HG03520 (cell line): ENCODE measurements at regions not wholly inside any gene's neighbourhood (a gene's known extent, or its start where the extent isn't known, plus 50 kb on each side); places are given as distances from the start of the nearest gene placed in this dataset.

ENCODE experiments used
- ATAC-seq: cut with Tn5 transposase; IDR thresholded peaks from one replicate; pipeline ENCODE4 v1.9.1; 2021; ENCODE audit warnings: mild to moderate bottlenecking, moderate library complexity; ENCODE audit not compliant: unreplicated experiment

DNA sequence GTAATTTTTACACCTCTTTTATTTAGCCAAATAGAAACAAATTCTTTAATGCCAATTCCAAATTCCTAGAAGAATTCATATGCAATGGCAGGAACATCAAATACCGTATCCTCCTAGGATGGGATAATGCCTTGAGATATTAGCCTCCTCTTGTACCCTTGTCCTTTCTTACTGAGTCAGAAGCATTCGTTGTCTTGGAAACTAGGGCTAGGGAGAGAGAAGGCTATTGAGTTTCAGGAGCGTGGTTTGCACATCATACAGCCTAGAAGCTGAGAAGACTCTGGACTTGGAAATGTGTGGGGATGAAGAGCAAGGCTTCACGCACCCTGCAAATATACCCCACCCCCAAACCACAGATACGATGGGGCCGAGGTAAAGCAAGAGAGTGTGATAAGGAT is 300.7 kb downstream of the SP3 start:
- no peak for ATAC-seq

DNA sequence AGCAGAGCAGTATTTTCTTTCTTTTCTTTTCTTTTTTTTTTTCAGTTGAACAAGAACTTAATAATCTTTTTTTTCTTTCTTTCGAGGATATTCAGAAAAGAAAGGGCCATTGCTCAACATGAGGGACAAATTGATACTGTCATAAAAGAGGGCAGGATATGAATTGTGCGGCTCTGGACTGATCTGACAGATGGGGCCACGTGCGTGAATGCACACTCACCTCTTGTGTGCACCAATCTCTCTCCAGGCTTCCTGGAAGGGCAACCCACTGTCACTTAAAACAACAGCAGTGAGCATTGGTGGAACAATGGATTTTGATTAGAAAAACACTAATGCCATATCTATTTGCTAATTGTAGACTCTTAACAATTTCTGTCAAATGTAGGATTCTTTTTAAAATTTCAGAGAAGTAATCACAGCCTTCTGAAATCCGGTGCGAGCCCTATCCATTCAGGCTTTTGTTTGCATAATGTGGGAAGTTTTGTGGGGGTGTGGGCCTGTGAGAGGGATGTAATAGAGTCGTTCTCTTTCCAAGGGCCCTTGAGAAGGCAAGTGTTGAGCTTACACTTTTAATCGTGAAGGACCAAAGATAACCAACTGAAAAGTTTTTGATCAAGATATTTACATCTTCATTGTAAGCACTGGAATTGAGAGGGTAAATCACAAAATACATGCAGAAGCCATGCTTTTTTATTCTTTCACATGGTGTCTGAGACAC is 298.8 kb downstream of the SP3 start:
- ATAC-seq = no peak

DNA sequence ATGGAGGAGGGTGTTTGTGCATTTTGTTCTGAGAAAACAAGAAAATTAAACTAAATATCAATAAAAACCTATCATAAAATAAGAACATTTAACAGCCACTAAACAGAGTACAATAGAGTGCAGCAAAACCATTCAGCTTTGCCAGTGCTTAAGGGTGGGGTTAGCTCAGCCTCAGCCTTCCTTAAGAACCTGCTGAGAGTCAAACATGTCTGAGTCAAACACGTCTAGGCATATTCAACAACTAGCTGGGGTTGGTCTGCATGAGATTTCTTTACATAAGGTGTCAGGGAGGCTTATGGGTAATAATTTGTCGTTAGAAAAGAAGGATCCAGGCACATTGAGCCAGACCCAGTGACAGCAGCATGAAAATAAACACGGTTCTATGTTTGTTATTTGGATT is 298.2 kb downstream of the SP3 start:
- no peak for ATAC-seq

DNA sequence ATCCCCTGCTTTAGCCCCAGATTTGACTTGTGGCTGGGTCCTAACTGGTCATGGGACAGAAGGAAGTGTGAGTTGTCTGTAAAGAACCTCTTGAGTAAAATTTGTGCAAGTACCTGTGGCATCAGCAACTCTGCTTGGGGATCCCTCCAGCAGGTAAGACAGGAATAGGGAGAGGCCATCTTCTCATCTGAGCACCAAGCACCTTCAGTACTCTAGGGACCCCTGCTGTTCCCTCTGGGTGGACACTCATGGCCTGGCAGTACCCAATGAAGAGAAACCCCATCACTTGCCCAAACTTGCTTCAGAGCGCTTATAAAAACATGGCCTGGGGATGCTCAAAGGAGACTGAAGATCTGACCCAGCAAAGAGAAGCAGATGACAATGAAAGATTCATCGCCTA is 297.8 kb downstream of the SP3 start:
- no peak for ATAC-seq

DNA sequence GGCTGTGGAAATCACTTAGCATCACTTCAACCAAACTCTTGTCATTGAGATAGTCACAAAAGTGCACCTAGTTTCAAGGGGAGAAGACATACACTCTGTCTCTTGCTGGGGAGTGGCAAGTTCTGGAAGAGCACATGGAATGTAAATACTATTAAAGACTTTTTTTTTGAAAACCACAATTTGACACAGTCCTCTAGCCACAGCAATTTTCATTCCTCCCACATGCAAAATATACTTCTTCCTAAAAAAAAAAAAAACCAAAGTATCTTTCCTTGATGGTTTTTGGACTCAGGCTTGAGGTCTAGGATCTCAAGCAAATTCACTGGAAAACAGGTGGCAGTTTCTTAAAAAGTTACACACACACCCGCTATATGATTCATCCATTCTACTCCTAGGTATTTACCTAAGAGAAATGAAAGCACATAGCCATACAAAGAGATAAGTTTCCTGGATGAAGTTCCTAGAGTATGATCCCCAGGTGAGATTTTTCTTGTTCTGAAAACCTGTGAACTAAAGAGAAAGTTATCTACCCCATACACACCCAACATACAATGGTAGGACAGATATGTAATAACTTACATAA is 295.8 kb downstream of the SP3 start:
- no peak for ATAC-seq

DNA sequence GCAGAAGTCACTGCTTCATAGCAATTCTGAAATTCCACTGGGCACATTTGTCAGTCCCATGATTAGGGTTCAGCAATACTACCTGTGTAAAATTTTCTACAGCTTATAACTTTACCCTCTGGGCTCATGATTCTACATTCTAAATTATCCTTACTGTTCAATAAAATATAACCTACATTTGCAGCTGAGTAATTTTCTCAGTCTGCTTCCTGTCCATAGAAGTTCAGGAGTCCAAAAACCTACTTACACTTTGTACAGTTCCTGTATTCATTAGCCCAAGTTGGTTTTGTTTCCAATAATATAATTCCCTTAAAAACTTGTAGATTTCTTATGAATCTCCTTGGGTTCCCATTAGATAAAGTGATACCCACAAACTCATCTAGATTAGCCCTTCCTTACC is 295.3 kb downstream of the SP3 start:
- ATAC-seq = no peak

DNA sequence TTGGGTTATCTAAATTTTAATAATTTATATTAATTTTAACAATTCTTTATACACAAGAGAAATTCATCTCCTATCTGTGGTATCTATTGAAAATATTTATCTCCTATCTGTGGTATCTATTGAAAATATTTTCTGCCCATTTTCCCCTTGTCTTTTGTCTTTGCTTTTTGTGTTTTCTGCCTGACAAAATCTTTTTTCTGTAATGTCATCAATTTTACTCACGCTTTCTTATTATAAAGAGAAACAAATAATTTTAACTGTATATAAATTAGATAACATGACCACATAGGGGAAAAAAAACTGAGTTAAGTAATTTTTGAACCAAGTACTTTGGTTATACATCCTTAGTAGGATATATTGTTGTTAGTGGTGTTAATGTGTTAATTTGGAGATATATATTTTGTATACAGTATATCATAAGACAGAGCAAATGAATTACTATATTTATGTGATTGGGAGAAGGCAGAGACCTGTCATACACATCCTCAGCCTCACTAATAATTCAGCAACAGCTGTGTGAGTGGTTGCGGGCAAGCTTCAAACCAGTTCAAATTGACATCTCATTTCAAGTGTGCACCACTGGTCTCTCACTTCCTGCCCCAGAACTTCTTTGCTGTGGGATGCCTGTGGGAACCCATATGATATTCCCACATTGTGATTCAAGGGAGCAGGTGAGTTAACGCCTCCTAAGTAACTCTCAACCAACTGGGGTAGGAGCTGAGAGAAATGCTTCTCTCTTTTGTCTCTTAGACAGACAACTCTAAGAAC is 292.4 kb downstream of the SP3 start:
- no peak for ATAC-seq

DNA sequence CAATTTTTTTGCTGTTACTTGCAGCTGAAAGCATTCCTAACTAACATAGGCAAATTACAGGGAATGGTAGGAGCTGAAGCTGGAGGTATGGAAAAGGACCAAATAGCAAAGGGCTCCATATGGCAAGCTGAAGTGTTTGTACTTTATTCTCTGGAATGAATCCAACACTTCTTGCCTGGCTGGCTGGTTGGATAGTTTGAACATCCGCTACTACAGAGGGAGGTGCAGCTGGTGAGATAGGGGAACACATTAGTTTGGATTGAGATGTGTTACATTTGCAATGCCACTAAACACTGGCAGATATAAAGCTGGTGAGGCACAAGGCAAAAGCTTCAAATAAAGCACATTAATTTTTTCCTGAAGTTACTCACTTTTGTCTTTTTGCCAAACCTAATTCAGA is 291.5 kb downstream of the SP3 start:
- ATAC-seq = no peak

DNA sequence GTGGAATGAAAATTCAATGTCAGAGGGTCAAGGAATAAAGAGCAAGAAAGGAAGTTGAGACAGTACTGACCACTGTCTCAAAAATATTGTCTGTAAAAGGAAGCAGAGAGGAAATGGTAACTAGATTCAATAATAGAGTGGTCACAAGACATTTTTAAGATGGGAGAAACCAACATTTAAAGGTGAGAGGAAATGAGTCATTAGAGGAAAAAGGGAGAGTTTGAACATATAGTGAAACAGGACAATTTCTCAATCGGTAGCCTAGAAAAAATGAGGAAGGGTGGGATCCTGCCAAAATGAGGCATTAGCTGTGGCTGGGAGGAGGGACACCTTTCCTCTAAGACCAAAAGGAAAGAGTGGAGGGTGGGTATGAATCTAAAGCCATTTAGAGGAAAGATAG is 288.5 kb downstream of the SP3 start:
- ATAC-seq = no peak

DNA sequence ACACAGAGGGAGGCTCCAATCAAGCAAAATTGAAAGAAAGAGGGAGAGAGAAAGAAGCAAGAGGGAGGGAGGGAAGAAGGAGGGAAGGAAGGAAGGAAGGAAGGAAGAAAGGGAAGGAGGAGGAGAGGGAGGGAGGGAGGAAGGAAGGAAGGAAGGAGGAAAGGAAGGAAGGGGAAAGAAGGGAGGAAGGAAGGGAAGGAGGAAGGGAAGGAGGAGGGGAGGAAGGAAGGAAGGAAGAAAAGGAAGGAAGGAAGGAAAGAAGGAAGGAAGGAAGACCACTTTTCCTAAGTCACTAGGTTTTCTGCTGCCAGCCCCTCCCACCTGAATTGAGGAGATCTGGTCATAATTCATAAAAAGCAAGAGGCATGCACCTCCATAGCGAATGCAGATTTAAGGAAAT is 287.0 kb downstream of the SP3 start:
- no peak for ATAC-seq

DNA sequence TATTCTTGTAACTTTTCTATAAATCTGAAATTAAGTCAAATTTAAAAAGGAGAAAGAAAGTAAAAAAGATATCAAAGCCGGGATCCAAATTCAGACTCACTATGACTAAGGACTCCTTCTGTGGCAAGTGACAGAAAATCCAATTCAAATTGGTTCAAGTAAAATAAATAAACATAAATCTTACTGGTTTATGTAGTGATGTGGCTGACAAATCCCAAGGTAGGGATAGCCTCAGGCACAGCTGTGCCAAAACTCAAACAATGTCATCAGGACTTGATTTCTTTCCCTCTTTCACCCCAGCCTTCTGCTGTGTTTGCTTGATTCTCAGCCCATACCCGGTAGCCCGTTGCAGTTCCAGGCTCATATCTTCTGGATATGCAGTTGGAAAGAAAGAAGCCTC is 284.6 kb downstream of the SP3 start:
- no peak for ATAC-seq

DNA sequence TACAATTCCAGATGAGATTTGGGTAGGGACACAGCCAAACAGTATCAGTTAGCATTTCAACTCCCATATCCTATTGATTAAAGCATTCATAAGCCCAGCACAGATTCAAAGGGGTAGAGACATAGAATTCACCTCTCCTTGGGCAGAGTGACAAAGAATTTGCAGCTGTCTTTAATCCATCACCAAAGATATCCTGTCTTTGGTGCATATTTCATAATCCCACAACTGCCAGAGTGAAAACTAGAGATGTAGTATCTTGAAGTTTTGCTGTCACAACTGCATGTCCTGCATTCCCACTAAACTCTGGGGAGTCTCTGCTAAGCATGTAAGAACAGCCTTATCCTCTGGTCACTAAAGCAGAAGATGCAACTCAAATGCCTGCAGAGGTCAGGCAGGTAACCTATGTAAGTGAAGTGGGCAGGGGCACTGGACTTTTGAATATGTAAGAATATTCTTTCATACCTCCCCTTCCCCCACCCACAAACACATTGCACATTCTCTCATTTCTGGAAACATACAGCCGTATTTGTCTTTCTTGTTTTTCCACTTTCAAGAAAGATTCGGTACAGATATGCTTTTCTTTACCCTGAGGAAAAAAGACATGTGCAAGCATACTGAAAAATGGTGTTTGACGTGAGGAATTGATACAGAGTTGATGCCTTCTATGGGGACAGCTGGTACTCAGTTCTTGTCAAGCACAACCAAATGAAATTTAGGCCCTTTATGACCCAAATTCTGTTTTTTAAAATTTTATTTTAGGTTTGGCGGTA is 283.1 kb downstream of the SP3 start:
- ATAC-seq = no peak

DNA sequence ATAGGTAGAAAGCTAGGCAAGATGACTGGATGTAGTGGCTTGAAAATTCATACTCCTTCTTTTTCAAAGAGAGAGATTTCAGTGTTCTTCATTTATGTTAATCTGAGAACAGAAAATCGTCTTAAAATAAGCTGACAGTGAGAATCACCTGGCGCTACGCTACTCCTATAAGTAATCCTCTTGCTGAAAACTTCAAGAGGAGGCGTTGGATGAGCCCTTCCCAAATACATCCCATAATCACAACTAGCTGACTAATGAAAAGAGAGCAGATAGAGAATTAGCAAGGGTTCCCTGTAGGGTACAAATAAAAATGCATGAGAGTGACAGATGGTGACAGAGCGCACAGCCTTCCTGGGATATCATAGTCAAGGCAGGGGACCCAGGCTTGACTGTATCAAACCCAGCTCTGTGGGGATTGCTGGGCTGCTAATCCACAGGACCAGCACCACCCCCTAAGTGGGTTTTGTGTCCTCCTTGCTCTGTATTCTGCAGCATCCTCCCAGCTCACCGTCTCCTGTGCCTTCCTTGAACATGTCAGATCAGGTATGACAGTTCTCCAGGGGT is 280.2 kb downstream of the SP3 start:
- ATAC-seq = no peak

DNA sequence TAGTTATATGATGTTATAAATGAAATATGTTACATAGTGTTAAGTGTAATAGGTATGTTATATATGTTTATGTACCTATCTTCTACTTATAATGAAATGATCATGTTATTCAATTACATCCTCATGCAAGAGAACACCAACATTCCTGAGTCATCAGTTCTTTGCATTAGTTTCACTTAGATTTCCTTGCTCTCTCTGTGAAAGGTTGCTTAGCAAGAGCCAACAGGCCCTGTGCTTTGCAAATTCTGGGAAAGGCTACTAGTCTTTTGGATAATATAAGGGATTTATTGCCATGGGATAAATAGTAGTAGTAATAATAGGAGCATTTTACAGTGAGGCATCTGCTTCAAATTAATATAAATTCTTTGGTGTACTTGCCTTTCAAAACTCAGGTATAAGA is 274.8 kb downstream of the SP3 start:
- no peak for ATAC-seq

DNA sequence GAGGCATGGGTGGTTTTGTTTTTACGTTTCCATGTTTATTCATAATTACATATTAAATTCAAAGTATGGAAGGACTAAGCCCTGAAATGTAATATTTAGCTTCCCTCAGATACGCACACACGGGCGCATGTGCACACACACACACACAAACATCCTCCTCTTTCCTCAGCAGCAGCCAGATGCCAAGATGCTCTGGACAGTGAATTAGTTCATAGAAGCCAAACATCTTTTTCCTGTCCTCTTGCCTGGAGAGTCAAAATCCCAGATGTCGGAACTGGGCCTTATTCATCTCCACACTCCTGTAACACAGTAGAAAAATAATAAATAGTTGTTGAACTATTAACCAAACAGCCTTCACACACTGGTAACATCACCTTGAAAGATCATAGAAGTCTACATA is 273.1 kb downstream of the SP3 start:
- ATAC-seq = no peak

DNA sequence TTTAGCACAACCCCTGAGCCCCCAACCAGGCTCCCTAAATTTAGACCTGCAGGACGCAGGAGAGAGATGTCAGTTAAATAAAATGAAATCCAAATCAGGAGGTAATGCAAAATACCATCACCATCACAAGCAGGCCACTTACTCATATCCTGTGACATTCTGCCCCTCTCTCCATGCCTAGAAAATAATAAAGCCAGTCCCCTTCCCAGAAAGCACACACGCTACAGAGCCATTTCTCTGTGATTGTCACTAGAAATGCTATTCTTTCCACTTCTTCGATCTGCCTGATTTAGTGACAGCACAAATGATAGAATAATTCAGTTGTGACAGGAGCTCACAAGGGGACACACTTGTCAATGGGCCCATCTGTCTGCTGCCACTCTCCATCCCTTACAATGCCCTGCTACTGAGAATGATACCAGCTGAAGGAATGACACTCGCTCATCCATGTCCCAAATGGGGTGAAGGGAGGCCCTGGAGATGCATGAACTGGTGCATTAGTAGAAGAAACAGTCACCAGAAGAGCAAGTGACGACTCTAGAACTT is 272.1 kb downstream of the SP3 start:
- no peak for ATAC-seq

DNA sequence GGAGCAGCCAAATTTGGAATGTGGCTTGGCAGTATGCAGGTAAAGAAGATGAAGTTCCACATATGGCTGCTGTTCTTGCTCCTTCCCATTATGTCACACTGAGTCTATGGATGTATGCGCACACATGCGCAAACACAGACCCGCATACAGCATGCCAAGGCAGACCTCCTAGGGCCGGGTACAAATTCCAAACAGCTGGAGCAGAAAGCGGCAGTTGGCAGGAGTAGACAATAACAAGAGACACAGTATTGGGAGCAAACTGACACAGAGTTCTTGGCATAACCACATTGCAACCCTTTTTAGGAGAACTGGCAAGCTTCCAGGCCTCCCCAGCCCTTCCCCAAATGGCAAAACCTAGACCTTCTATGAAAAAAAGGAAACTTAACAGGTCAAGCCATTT is 268.9 kb downstream of the SP3 start:
- ATAC-seq = no peak

DNA sequence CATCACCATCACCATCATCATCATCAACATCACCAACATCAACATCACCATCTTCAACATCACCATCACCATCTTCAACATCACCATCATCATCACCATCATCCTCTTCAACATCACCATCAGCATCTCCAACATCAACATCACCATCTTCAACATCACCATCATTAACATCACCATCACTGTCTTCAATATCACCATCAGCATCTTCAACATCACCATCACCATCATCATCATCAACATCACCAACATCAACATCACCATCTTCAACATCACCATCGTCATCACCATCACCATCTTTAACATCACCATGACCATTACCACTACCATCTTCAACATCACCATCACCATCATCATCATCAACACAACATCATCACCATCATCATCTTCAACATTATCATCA is 267.2 kb downstream of the SP3 start:
- ATAC-seq = no peak

DNA sequence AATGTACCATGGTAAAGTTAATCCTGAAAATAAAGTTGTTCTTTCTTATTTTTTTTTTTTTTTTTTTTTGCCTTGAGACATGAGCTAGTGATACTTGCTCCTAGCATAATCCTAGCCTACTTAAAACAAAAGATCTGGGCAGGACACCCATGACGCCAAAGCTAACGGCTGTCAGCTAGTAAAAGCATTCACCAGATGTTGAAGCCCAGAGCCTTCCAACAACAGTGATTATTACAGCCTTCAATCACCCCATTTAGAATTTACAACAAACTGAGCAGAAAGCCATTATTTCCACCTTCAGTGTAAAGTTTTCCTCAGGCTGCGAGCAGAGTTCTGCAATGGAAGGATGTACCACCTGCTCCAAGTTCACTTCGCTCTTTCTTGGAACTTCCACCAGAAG is 259.5 kb downstream of the SP3 start:
- ATAC-seq = no peak

DNA sequence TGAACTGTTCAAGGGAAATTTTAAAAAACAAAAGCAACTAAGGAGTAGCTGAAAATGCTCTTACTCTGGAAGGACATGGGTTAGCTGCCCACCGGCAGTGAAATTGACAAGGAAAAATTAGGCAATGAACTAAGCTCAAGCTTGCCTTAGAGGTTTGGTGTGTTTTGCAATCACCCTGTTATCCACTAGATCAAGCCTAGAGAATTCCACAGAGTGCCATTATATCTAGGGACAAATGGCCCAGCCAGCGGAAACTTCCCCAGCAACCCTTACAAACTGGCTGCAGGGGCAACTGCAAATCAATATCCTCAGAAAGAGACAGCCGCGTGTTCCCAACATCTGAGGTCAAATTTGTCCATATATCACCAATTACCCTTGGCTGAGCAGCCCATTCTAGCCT is 258.2 kb downstream of the SP3 start:
- ATAC-seq = no peak

DNA sequence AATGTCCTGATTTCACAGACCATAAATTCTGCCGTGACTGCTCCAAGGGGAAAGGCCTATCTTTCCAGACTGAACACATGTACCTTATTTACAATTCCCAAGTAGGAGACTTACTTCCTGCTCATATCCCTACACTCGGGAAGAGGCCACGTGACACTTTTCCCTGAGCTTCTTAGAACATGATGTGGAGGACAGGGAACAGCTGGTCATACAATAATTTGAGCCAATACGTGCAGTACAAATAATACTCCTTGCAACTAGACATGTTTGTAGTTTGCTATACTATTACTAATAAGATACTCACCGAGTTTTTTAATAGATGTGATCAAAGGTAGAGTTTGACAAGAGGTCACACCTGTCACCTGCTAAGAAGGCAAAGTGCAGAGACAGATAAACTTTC is 256.4 kb downstream of the SP3 start:
- ATAC-seq = no peak
